ENCODE measurements at regions not wholly inside any gene's neighbourhood (a gene's known extent, or its start where the extent isn't known, plus 50 kb on each side); places are given as distances from the start of the nearest gene placed in this dataset.

DNA sequence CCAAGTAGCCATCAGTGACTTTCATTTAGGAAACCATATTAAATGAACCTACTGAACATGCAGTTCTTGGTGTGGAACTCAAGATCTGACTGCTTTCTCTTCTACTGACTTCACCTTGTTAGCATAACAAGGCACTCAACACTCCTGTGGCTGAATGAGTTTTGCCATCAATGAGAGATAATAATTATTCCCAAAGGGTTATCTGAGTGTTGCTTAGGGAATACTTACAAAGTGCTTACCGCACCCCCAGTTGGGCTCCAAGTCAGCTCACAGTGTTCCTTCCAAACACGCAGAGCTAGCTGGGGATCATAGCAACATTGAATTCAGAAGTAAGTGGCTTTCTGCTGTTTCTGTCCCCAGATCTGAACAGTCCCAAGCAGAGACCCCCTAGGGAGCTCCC is 182.9 kb downstream of the SREK1 start:
- H3K4me1 ChIP-seq: no peaks in the 10 kb centered on the region
- no peak for DNase-seq
- no peak overlapping the region for H3K4me3 ChIP-seq
- H3K9me3 ChIP-seq: no peaks in the 10 kb centered on the region
- WGBS, 5 donors: 95 to 100% (median 98%) methylated on average over 2 of the region's 2 CpGs
- no peaks in the 10 kb centered on the region for H3K27me3 ChIP-seq
- H3K27ac ChIP-seq: no peak overlapping the region
- intact Hi-C loops (cut with DNase I; ENCODE audit: low total_unique reads): no loop called here
- TF ChIP-seq POLR2A (IDR thresholded peaks at IDR 0.05): no peak
- no peak for TF ChIP-seq POLR2AphosphoS5 (IDR thresholded peaks at IDR 0.05)
- TF ChIP-seq EP300 (IDR thresholded peaks at IDR 0.05): no peak
- no peak for TF ChIP-seq CTCF (IDR thresholded peaks at IDR 0.05)
- no peaks in the 10 kb centered on the region for H3K36me3 ChIP-seq

DNA sequence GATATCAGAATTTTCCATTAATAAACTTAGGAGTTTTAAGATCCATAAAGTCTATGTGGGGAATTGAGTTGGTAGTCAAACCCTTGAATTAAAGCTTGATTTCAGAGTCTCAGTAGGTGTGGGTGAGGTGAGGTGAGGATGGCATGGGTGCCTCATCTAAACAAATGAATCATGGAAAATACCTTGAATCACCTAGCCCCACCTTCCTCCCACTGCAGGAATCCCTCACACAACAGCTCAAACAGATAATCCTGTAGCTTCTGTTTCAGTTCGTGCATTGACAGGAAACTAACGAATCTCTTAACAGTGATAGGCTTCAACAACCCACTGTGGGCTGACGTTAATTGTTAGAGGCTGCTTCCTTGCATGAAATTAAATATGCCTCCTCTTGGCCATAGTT is 185.0 kb downstream of the SREK1 start:
- TF ChIP-seq CTCF (IDR thresholded peaks at IDR 0.05): no peak
- TF ChIP-seq POLR2AphosphoS5 (IDR thresholded peaks at IDR 0.05): no peak
- no peak for TF ChIP-seq POLR2A (IDR thresholded peaks at IDR 0.05)
- no peak for TF ChIP-seq EP300 (IDR thresholded peaks at IDR 0.05)
- Histone ChIP-seq H3K4me3 (no peak overlapping the region), H3K36me3 (no peaks in the 10 kb centered on the region), H3K9me3 (no peaks in the 10 kb centered on the region), H3K27ac (no peak overlapping the region), H3K4me1 (no peaks in the 10 kb centered on the region), H3K27me3 (no peaks in the 10 kb centered on the region)
- 72 to 73% (median 73%) methylated on average over 3 of the region's 3 CpGs for WGBS, 5 donors
- DNase-seq: no peak
- intact Hi-C loops (cut with DNase I; ENCODE audit: low total_unique reads): no loop called here

DNA sequence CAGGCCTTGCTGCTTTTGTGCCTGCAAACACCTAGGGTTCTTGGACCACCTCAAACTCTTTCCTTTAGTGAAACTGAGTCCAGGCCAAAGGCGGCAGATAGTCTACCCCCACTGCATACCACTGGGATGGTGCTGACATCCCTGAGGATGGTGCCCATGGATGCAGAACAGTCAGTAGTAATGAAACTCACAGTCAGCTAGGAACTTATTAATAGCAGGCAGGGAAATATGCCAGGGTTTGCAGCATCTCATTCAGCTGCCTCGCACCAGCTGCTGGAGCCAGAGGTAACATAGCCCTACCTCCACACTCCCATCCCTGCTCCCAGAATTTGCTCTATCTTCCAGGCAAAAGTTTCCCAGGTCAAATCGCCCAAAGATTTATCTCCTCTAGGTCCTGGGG is 189.1 kb downstream of the SREK1 start:
- H3K27me3 ChIP-seq: peaks cover 0 to 12% (median 0%) of the 10 kb centered on the region in 3 donors
- H3K9me3 ChIP-seq: no peaks in the 10 kb centered on the region
- DNase-seq: no peak
- no peaks in the 10 kb centered on the region for H3K4me1 ChIP-seq
- intact Hi-C loops (cut with DNase I; ENCODE audit: low total_unique reads): no loop called here
- no peak for TF ChIP-seq POLR2AphosphoS5 (IDR thresholded peaks at IDR 0.05)
- TF ChIP-seq EP300 (IDR thresholded peaks at IDR 0.05): no peak
- TF ChIP-seq CTCF (IDR thresholded peaks at IDR 0.05): no peak
- no peak for TF ChIP-seq POLR2A (IDR thresholded peaks at IDR 0.05)
- no peaks in the 10 kb centered on the region for H3K36me3 ChIP-seq
- H3K27ac ChIP-seq: no peak overlapping the region
- 71 to 78% (median 76%) methylated on average over 3 of the region's 3 CpGs for WGBS, 5 donors
- no peak overlapping the region for H3K4me3 ChIP-seq

GRCh38 chr5:66337626-66338226 is 193.6 kb downstream of the SREK1 start:
- no peak for TF ChIP-seq POLR2A (IDR thresholded peaks at IDR 0.05)
- no peak for TF ChIP-seq EP300 (IDR thresholded peaks at IDR 0.05)
- no peak for TF ChIP-seq CTCF (IDR thresholded peaks at IDR 0.05)
- no peak for TF ChIP-seq POLR2AphosphoS5 (IDR thresholded peaks at IDR 0.05)
- no peak for DNase-seq
- Histone ChIP-seq H3K9me3 (no peaks in the 10 kb centered on the region), H3K4me1 (no peaks in the 10 kb centered on the region), H3K36me3 (no peaks in the 10 kb centered on the region), H3K27ac (no peak overlapping the region), H3K4me3 (no peak overlapping the region), H3K27me3 (peaks cover 0 to 12% (median 0%) of the 10 kb centered on the region in 3 donors)
- intact Hi-C loops (cut with DNase I; ENCODE audit: low total_unique reads): no loop called here
- WGBS, 5 donors: 74 to 81% (median 76%) methylated on average over 11 of the region's 11 CpGs

All from stomach (tissue), 8 donors.